ENCODE measurements at regions not wholly inside any gene's neighbourhood (a gene's known extent, or its start where the extent isn't known, plus 50 kb on each side); places are given as distances from the start of the nearest gene placed in this dataset.

DNA sequence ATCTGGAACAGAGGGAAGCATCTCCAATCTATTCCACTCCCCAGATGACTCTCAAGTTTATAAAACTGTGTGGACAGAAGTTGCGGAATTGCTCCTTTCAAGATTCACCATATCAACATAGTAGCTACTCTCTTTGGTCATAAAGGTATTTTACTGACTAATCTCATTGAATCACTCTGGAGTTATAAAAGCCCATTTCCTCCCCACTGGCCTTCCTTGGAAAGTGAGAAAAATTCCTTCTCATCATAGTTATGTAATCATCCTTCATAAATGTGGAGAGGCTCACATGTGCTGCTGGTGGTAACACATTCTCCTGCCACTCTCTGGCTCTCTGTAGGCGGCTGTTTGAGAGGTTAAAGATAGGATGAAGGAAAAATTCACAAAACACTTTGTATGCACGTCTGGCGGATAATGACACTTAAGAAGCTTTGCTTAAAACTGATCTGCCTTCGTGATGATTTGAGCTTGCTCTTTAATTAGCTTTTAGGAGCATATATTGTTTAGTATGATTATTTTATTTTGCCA lies 1034.0 kb upstream of the EEF2KMT start:
- no peaks in the 10 kb centered on the region for H3K4me1 ChIP-seq
- H3K36me3 ChIP-seq = no peaks in the 10 kb centered on the region
- H3K27me3 ChIP-seq = no peaks in the 10 kb centered on the region
- no peaks in the 10 kb centered on the region for H3K9me3 ChIP-seq
- no peak overlapping the region for H3K27ac ChIP-seq
- 72 to 78% methylated on average over 5 of the region's 5 CpGs for WGBS, 2 donors (ENCODE audit: low coverage in 1 of 2)
- intact Hi-C loops (cut with DNase I; ENCODE audit: low total_unique reads) (no loop called here), in situ Hi-C loops (cut with MboI; ENCODE audit: low pct_ligation_motif_present in 1 of 4, low pct_unique_long_range_greater_than_20kb in 1 of 4, low sequenced_read_pairs in 3 of 4) (no loop called here)
- no peak overlapping the region for H3K4me3 ChIP-seq
- DNase-seq = no peak
- no peak for TF ChIP-seq POLR2A (IDR thresholded peaks at IDR 0.05)
- TF ChIP-seq EP300 (IDR thresholded peaks at IDR 0.05; ENCODE audit: low read depth) = no peak
- TF ChIP-seq POLR2AphosphoS5 (IDR thresholded peaks at IDR 0.05) = no peak
- TF ChIP-seq, protein P1, sequence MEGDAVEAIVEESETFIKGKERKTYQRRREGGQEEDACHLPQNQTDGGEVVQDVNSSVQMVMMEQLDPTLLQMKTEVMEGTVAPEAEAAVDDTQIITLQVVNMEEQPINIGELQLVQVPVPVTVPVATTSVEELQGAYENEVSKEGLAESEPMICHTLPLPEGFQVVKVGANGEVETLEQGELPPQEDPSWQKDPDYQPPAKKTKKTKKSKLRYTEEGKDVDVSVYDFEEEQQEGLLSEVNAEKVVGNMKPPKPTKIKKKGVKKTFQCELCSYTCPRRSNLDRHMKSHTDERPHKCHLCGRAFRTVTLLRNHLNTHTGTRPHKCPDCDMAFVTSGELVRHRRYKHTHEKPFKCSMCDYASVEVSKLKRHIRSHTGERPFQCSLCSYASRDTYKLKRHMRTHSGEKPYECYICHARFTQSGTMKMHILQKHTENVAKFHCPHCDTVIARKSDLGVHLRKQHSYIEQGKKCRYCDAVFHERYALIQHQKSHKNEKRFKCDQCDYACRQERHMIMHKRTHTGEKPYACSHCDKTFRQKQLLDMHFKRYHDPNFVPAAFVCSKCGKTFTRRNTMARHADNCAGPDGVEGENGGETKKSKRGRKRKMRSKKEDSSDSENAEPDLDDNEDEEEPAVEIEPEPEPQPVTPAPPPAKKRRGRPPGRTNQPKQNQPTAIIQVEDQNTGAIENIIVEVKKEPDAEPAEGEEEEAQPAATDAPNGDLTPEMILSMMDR (IDR thresholded peaks at IDR 0.05) = no peak

DNA sequence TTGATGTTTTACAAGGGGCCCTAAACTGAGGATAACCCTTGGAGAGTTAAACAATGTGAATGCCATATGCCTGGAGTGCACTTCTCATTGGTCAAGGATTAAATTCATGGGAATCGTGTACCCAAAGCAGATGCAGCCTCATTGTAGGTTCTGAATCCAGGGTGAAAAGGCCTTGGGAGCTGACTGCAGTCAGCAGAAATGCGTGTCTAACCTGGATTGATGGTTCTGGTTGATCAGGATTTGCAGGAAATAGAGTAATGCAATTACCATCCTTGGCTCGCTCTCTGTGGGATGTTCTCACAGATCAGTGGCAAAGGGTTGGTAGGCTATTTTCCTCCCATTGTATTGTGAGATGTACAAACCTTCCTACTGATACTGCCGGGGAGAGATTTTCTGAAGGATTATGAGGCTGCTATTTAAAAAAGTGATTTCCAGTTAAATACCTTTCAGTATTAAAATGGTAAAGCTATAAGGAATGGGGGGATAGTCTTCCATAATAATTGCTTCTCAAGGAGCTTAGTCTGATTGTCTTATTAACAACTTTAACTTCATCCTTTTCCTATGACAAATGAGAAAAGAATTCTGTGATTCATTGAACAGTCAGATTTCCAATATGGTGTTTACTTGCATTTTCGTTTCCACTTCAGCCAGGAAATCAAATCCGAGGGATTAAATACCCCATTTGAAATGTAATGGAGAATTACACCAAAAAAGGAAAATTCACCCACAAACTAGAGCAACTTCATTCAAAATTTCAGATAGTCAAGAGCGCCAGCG lies 1028.1 kb upstream of the EEF2KMT start:
- Histone ChIP-seq H3K27me3 (no peaks in the 10 kb centered on the region), H3K36me3 (no peaks in the 10 kb centered on the region), H3K9me3 (no peaks in the 10 kb centered on the region), H3K4me1 (no peaks in the 10 kb centered on the region), H3K27ac (no peak overlapping the region), H3K4me3 (no peak overlapping the region)
- intact Hi-C loops (cut with DNase I; ENCODE audit: low total_unique reads) (no loop called here), in situ Hi-C loops (cut with MboI; ENCODE audit: low pct_ligation_motif_present in 1 of 4, low pct_unique_long_range_greater_than_20kb in 1 of 4, low sequenced_read_pairs in 3 of 4) (no loop called here)
- WGBS, 2 donors (ENCODE audit: low coverage in 1 of 2) = 66 to 69% methylated on average over 7 to 8 of the region's 8 CpGs
- DNase-seq = no peak
- TF ChIP-seq, protein P1 (IDR thresholded peaks at IDR 0.05) = no peak
- TF ChIP-seq EP300 (IDR thresholded peaks at IDR 0.05; ENCODE audit: low read depth) (no peak), POLR2A (IDR thresholded peaks at IDR 0.05) (no peak), POLR2AphosphoS5 (IDR thresholded peaks at IDR 0.05) (no peak)

DNA sequence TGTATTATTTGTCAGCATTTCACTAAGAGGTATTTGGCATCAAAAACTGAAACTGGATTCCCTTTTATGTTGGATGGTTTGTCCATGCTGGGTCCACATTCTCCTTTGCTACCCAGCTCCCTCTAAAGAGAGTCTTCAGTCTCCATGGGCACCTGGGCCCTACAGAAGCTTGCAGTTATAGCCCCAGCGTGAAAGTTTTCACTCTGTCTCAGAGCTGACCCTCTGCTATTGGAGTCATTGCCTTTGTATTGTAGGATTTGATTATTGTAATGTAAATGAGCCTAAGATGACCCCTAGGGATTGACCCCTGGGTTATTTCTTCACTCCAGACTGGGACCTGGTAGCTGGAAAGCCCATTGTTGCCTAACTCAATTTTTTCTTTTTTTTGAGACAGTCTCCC lies 1026.5 kb upstream of the EEF2KMT start:
- no peaks in the 10 kb centered on the region for H3K27me3 ChIP-seq
- WGBS, 2 donors (ENCODE audit: low coverage in 1 of 2) = 71% methylated on average over 1 of the region's 1 CpG; no CpG with 5 or more reads in 1 of the 2 donors
- no peak overlapping the region for H3K4me3 ChIP-seq
- no peak for TF ChIP-seq EP300 (IDR thresholded peaks at IDR 0.05; ENCODE audit: low read depth)
- no peak for TF ChIP-seq POLR2AphosphoS5 (IDR thresholded peaks at IDR 0.05)
- TF ChIP-seq POLR2A (IDR thresholded peaks at IDR 0.05) = no peak
- TF ChIP-seq, protein P1 (IDR thresholded peaks at IDR 0.05) = no peak
- DNase-seq = no peak
- in situ Hi-C loops (cut with MboI; ENCODE audit: low pct_ligation_motif_present in 1 of 4, low pct_unique_long_range_greater_than_20kb in 1 of 4, low sequenced_read_pairs in 3 of 4) (no loop called here), intact Hi-C loops (cut with DNase I; ENCODE audit: low total_unique reads) (no loop called here)
- no peaks in the 10 kb centered on the region for H3K36me3 ChIP-seq
- H3K9me3 ChIP-seq = no peaks in the 10 kb centered on the region
- H3K27ac ChIP-seq = no peak overlapping the region
- no peaks in the 10 kb centered on the region for H3K4me1 ChIP-seq

DNA sequence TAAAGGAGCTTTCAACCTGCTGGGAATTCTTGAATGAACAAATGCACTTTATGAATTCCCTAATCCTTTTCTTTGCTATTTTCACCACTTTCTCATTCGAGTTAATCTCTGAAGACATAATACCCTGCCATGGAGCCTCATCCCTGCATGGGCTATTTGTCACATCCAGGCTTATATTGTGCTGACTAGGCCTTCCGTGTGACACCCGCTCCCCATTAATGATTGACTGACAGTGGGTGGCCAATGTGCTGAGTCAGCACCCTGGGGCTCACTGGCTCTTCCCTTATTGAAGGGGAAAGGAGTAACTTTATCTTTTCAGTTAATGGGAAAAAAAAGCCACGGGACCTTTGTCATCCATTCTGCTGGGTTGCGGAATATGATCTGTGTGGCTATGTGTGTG lies 1024.8 kb upstream of the EEF2KMT start:
- 57 to 65% methylated on average over 4 to 5 of the region's 5 CpGs for WGBS, 2 donors (ENCODE audit: low coverage in 1 of 2)
- H3K27ac ChIP-seq = no peak overlapping the region
- no peaks in the 10 kb centered on the region for H3K27me3 ChIP-seq
- no peaks in the 10 kb centered on the region for H3K36me3 ChIP-seq
- intact Hi-C loops (cut with DNase I; ENCODE audit: low total_unique reads) = no loop called here
- H3K4me1 ChIP-seq = no peaks in the 10 kb centered on the region
- no peak overlapping the region for H3K4me3 ChIP-seq
- no peak for DNase-seq
- no peaks in the 10 kb centered on the region for H3K9me3 ChIP-seq
- in situ Hi-C loops (cut with MboI; ENCODE audit: low pct_ligation_motif_present in 1 of 4, low pct_unique_long_range_greater_than_20kb in 1 of 4, low sequenced_read_pairs in 3 of 4) = no loop called here
- TF ChIP-seq, protein P1 (IDR thresholded peaks at IDR 0.05) = no peak
- TF ChIP-seq EP300 (IDR thresholded peaks at IDR 0.05; ENCODE audit: low read depth) (no peak), POLR2AphosphoS5 (IDR thresholded peaks at IDR 0.05) (no peak), POLR2A (IDR thresholded peaks at IDR 0.05) (no peak)

All from transverse colon (tissue), 4 donors.